ENCODE measurements at regions not wholly inside any gene's neighbourhood (a gene's known extent, or its start where the extent isn't known, plus 50 kb on each side); places are given as distances from the start of the nearest gene placed in this dataset.
"Not testable (repeated sequence)": the region's sequence is repeated elsewhere in the genome, so short reads cannot be mapped to it uniquely, and the experiment has no call there.

- DNase-seq: no peak
Observed at GRCh38 chr5:109630093-109630492, 59.6 kb upstream of the MAN2A1 start.

- no peak for DNase-seq
Observed at GRCh38 chr5:109628591-109628990, 61.1 kb upstream of the MAN2A1 start.

DNA sequence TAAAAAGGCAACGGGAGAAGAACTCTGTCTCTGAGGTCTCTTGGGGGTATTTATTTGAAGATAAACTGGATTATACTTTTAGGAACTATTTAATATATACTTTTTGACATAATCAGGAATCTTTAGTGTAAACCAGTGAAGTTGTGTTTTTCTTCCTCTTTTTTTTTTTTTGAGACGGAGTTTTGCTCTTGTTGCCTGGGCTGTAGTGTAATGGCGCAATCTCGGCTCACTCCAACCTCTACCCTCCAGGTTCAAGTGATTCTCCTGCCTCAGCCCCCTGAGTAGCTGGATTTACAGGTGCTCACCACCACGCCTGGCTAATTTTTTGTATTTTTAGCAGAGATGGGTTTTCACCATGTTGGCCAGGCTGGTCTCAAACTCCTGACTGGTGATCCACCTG is 68.5 kb upstream of the MAN2A1 start:
- not testable (repeated sequence) for DNase-seq

DNA sequence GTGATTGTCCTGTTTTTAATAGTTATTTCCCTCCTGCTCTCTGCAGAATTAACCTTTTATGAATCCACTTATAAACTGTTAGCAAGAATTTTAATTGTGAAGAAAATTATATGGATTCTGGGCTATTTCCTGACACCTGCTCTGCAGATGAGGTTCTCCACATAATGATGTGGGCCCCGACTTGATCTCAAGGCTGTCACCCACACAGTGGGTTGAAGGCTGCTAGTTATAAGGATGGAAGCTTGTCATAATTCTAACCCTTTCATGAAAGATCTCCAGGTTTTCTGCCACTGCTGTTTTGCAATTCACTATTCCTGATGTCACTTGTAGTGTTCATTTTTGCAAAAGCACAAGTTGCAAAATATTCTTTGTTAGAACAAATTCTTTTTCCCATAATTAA is 69.1 kb upstream of the MAN2A1 start:
- no peak for DNase-seq

GRCh38 chr5:109619606-109620005 is 70.1 kb upstream of the MAN2A1 start:
- no peak for DNase-seq

DNA sequence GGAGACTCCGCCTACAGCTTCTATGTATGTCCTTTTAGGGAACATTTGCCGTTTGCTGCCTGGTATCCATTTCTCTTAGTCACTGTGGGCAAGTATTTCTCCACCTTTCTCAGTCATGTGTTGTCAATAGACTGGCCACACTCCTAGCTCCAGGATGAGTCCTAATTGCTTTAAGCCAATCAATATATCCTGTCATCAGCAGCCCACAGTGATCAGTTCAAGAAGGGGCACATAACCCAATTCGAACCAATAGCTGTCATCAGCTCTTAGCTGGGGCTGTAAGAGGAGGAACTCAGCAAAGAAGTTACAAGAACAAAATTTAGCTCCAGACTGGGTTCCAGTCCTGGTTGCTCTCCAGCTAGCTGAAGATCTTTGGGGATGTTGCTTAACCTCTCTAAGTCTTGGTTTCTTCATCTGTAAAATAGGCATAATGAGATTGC is 70.7 kb upstream of the MAN2A1 start:
- no peak for DNase-seq

DNA sequence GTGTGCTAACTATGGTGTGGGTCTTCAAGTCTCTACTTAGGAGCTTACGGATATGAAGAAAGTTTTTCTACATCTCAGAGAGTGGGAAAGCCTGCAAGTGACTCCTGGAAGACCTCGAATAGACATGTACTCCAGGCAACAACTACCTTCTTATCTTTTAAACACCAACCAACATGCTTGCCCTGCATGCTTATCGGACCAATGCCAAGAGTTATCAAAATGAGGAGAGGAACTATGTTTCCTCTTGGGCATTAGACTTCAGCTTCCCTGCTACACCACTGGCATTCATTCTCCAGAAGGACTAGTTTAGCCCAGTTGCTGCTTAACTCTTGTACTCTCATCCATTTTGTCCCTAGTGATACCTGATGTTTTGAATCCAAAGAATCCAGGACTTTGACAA is 74.7 kb upstream of the MAN2A1 start:
- no peak for DNase-seq

DNA sequence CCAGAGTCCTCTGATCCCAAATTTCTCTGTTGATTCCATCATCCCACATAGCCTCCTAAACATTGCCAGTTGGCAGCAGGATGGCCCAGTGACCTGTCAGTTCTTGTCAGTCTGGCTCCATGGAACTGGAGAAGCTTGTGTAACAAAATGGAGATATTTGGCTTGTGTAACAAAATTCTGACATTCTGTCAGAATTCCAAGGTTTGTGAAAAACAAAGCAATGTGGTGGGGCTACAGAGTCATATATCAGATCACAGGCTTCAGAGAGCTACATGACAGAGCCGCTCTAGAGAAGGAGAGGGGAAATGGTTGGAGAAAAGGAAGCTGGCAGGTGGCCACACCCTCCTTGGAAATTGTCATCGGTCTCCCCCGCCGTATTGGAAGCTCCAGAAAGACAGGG is 75.4 kb upstream of the MAN2A1 start:
- no peak for DNase-seq

GRCh38 chr5:109612278-109612905 is 77.3 kb upstream of the MAN2A1 start:
- DNase-seq: no peak

GRCh38 chr5:109611505-109611904 is 78.2 kb upstream of the MAN2A1 start:
- DNase-seq: no peak

DNA sequence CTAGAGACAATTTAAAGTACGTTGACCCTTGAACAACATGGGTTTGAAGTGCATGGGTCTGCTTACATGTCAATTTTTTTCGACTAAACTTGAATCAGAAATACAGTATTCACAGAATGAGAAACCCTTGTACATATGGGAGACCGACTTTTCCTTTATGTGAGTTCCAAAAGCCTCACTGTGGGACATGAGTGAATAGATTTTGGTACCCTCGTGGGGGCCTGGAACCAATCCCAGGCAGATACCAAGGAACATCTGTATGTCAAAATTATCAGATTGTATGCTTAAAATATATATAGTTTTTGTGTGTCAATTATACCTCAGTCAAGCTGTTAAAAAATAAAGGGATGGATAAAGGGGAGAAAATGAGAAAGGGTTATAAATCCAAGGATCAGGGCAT is 78.7 kb upstream of the MAN2A1 start:
- DNase-seq: no peak

DNA sequence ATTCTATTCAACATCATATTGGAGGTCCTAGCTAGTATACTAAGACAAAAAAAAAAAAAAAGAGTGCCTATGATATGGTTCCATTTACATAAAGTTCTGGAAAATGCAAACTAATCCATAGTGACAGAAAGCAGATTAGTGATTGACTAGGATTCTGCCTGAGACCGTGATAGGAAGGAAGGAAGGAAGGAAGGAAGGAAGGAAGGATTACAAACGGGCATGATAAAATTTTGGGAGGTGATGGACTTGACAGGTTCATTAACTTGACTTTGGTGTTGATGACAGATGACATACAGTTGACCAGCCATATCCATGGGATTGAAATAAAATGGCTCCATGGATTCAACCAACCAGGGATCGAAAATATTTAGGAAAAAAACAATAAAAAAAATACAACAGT is 79.1 kb upstream of the MAN2A1 start:
- DNase-seq: no peak

DNA sequence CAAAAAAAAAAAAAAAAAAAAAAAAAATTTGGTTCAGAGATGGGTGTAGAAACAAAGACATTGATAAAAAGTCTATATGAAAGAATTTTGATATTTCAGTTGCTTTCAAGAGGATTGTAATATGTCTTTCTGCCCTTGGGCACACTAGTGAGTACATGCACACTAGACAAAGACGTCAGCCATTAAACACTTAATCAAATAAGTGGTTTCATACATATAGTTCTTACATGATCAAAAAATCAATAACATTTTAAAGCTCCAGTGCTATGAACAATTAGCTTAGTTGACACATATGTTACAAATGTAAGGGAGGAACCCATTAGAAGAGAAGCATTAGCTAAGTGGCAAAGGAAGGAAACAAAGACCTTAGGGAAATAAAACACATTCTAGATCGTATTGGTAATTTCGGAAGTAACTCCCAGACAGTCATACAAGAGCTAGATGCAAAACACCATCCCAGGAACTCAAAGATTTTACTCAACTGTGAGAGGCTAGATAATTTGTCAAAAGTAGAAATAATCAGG is 84.5 kb upstream of the MAN2A1 start:
- DNase-seq: no peak

GRCh38 chr5:109604758-109605157 is 85.0 kb upstream of the MAN2A1 start:
- DNase-seq: no peak

DNA sequence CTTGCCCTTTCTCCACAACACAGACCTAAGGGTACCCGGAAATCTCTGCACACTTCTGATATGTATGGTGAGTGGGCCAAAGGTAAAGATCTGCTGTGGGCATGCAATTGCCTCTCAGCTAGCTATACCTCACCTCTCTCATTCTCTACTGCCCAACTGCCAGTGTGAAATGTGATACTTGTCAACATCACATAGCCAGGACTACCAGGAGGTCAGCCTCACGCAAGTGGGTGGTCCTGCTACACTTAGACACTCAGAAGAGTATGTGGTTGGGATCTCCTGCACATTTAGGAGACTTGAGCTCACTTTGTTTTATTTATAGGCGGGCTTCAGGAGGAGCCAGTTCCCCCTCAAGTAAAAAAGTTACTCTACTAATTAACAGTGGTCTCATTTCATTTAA is 88.0 kb upstream of the MAN2A1 start:
- no peak for DNase-seq

GRCh38 chr5:109597893-109598292 is 91.8 kb upstream of the MAN2A1 start:
- DNase-seq: no peak

GRCh38 chr5:109594217-109594616 is 95.5 kb upstream of the MAN2A1 start:
- no peak for DNase-seq

DNA sequence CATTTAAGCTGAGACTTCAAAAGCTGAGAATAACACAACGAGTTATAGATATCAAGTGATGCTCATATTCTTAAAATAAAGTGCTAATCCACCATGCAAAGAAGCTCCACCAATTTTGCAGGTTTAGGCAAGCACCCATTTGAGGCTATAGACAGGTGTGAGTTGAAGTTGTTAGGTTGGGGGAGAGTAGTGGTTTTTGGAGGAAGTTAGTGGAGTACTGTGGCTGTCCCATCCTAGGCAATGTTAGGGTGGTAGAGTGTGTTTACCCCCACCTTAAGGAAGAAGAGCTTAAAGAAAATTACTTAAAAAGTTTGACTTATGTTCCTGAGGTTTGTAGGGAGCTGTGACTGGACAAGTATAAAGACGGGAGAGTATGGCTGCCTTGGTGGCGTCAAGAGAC is 98.9 kb upstream of the MAN2A1 start:
- no peak for DNase-seq

GRCh38 chr5:109589986-109590385 is 99.7 kb upstream of the MAN2A1 start:
- DNase-seq: no peak

DNA sequence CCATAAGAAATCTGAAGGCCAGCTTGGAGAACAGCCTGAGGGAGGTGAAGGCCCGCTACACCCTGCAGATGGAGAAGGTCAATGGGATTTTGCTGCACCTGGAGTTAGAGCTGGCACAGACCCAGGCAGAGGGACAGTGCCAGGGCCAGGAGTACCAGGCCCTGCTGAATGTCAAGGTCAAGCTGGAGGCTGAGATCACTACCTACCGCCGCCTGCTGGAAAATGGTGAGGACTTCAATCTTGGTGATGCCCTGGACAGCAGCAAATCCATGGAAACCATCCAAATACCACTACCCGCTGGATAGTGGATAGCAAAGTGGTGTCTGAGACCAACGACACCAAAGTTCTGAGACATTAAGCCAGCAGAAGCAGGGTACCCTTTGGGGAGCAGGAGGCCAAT is 100.5 kb upstream of the MAN2A1 start:
- DNase-seq: no peak

DNA sequence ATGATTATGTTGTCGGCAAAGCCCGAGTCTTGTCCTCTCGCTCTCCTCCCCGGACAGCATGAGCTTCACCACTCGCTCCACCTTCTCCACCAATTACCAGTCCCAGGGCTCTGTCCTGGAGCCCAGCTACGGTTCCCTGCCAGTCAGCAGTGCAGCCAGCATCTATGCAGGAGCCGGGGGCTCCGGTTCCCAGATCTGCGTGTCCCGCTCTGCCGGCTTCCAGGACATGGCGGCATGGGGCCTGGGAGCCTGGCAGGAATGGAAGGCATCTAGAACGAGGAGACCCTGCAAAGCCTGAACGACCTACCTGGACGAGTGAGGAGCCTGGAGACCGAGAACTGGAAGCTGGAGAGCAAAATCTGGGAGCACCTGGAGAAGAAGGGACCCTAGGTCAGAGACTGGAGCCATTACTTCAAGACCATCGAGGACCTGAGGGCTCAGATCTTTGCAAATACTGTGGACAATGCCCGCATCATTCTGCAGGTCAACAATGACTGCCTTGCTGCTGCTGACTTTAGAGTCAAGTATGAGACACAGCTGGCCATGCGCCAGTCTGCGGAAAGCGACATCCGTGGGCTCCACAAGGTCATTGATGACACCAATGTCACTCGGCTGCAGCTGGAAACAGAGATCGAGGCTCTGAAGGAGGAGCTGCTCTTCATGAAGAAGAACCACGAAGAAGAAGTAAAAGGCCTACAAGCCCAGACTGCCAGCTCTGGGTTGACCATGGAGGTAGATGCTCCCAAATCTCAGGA is 101.3 kb upstream of the MAN2A1 start:
- no peak for DNase-seq

DNA sequence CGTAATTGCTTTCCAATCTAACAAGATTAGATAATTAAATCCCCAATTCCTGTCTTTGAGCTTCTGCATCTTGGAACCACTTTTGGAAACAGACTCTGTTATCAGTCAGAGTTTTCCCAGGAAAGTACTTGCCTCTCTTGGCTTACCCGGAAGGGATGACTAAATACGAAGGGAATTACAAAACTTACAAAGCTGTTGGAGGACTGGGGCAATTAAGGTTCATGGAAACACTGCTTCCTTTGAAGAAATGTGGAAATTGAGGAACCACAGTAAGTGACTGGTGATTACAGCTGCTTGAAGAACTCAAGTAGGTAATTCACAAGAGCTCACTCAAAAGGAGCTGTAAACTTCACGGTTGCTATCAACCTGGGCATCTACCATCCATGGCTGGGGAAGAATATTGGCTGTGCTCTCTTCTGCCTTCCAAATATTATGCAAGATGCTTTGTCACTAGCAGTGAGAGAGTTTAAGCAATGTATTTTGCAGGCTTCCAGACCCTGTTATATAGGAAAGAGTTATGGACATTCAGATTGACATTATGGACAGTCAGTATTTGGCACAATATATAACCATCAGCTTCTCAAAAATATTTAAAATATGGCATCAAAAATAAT is 104.6 kb upstream of the MAN2A1 start:
- no peak for DNase-seq

DNA sequence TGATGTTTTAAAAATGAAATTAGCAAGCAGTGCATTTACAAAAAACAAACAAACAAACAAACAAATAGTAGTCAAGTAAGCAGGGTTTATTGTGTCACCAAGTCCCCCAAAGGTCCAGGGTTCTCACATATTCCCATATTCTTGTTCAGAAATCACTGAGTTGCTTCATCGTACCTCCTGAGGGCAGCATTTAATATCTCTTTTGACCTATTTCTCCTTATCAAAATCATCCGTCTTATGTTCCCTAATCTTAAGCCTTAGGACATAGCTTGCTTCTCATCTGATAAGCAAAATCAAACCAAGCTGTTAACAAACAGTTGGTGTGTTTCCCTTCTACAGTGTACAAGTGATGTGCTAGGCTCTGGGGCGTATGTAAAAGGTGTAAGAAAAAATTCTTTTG is 109.5 kb upstream of the MAN2A1 start:
- DNase-seq: no peak

- no peak for DNase-seq
Observed at GRCh38 chr5:109575506-109575905, 114.2 kb upstream of the MAN2A1 start.
